Upper lobe of right lung (tissue), 1 donor: ENCODE measurements at regions not wholly inside any gene's neighbourhood (a gene's known extent, or its start where the extent isn't known, plus 50 kb on each side); places are given as distances from the start of the nearest gene placed in this dataset.

Source experiments
- ATAC-seq: fragments of 200-7000 bp; cut with Tn5 transposase; one replicate; pipeline ENCODE4 v1.9.1; 2020; ENCODE audit warnings: mild to moderate bottlenecking, moderate library complexity
- DNase-seq: peaks from one replicate; pipeline ENCODE4 v3.0.0-alpha.2; 2020
- H3K27ac ChIP-seq: fragments of 200-600 bp; one replicate; pipeline ENCODE4 v1.8.0; 2022
- H3K27me3 ChIP-seq: fragments of 200-600 bp; one replicate; pipeline ENCODE4 v1.8.0; 2022; ENCODE audit warnings: mild to moderate bottlenecking
- H3K36me3 ChIP-seq: fragments of 200-600 bp; one replicate; pipeline ENCODE4 v1.8.0; 2022
- H3K4me1 ChIP-seq: fragments of 200-600 bp; one replicate; pipeline ENCODE4 v1.8.0; 2022
- H3K4me3 ChIP-seq: fragments of 200-600 bp; one replicate; pipeline ENCODE4 v1.8.0; 2022; ENCODE audit warnings: mild to moderate bottlenecking
- H3K9me3 ChIP-seq: fragments of 200-600 bp; one replicate; pipeline ENCODE4 v1.8.0; 2022
- CTCF ChIP-seq: fragments of 200-600 bp; IDR thresholded peaks from one replicate; pipeline ENCODE4 v1.8.0; 2022; ENCODE audit warnings: antibody characterized with exemption
- intact Hi-C: fragments of 100-400 bp; cut with DNase I; formaldehyde crosslinking; loops from one replicate; pipeline ENCODE4 v1.11.0; 2022
- donor health status: DM: no; HTN: yes; CAD: no; lungs with severe emphysema.

GRCh38 chr20:61052195-61052750 is 199.8 kb upstream of the CDH4 start:
- no peak overlapping the region for H3K4me3 ChIP-seq
- ATAC-seq (no peak), DNase-seq (no peak)
- no peak overlapping the region for H3K27ac ChIP-seq
- H3K27me3 ChIP-seq = no peaks in the 10 kb centered on the region
- no peaks in the 10 kb centered on the region for H3K9me3 ChIP-seq
- intact Hi-C loops = no loop called here
- no peak for TF ChIP-seq CTCF
- no peaks in the 10 kb centered on the region for H3K36me3 ChIP-seq
- no peaks in the 10 kb centered on the region for H3K4me1 ChIP-seq

DNA sequence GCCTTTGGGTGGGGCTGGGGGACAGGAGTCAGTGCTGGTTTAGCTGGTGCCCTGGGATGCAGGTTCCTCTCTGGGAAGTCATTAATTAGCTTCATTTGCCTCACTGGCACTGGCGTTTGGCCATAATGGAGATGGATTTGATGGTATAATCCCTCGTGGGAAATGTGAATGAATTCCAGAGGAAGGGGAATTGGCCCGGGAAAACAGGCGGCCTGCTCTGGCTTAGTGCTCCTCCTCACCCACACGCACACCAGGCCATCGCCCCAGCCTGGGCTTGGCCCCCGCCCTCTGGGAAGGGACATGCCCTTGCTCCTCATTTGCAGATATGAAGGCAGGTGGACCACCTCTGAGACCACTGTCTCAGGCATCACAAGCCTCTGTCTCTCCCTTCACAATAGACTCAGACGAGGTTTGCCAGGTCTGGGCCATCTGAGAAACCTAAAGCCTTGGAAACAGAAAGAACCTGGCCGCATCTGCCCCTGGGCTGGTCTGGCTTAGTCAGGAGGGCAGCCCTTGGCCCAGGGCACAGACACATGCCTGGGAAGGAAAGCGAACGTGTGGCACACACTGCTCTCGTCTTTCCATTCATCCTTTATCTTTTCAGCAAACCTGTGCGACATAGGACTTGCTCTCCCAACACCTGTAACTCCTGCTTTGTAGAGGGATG is 199.2 kb upstream of the CDH4 start:
- Histone ChIP-seq H3K27me3 (no peaks in the 10 kb centered on the region), H3K4me1 (no peaks in the 10 kb centered on the region), H3K36me3 (no peaks in the 10 kb centered on the region), H3K27ac (no peak overlapping the region), H3K4me3 (no peak overlapping the region), H3K9me3 (no peaks in the 10 kb centered on the region)
- intact Hi-C loops = no loop called here
- ATAC-seq (no peak), DNase-seq (no peak)
- TF ChIP-seq CTCF = no peak

DNA sequence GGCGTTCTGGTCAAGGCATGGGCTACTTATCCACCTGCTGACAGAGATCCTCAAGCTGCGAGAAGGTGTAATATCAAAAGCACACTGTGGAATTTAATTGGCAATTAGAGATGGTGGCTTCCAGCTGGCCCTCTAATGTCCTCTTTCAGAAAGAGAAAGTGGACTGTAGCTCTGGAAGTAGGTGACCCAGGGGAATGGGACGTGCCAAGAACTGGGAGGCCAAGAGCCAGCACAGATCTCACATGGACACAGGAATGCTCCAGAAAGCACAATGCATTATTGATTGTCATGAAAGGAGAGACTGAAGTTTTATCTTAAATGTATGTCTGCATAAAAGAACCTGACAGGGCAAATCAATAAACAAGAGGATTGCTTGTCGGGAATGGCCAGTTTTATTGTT is 198.6 kb upstream of the CDH4 start:
- no peaks in the 10 kb centered on the region for H3K36me3 ChIP-seq
- no peak for TF ChIP-seq CTCF
- no peak for ATAC-seq
- H3K9me3 ChIP-seq = no peaks in the 10 kb centered on the region
- intact Hi-C loops = no loop called here
- no peak overlapping the region for H3K4me3 ChIP-seq
- no peak overlapping the region for H3K27ac ChIP-seq
- H3K4me1 ChIP-seq = no peaks in the 10 kb centered on the region
- DNase-seq = no peak
- no peaks in the 10 kb centered on the region for H3K27me3 ChIP-seq

DNA sequence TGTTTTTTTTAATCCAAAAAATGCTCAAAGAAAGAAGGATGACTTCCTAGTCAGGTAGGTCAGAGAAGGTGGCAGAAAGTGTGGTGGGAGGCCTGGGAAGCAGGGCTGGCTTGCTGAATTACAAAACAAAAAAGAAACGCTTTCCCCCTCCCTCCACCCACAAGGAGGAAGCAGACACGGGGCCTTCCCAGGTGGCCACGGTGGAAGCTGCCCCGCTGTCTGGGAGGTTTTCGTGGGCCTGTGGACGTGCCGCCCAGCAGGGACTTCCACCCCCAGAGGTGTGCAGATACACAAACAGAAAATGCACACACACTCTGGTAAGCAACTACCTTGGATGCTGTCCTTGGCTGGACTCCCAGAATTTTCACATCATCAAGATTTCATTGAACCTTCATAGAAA is 198.2 kb upstream of the CDH4 start:
- no peaks in the 10 kb centered on the region for H3K4me1 ChIP-seq
- no peaks in the 10 kb centered on the region for H3K36me3 ChIP-seq
- H3K9me3 ChIP-seq = no peaks in the 10 kb centered on the region
- intact Hi-C loops = no loop called here
- no peak for DNase-seq
- no peaks in the 10 kb centered on the region for H3K27me3 ChIP-seq
- no peak for TF ChIP-seq CTCF
- ATAC-seq = no peak
- H3K4me3 ChIP-seq = no peak overlapping the region
- no peak overlapping the region for H3K27ac ChIP-seq

DNA sequence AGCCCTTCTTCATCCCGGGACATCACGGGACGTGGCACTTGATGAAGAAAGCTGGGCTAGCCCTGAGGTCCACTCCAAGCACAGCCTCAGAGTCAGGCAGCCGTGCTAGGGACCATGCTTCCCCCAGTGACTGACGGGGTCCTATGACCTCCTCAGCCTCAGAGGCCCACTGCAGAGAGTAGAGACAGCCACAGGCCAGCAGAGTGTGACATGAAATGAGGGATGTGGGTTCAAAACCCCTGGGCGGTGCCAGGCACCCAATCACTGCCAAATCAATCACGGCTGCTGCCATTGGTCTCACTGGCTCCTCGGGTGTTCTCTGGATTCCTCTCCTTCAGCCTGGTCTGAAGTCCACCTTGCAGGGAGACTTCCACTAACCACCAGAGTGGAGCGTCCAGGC is 197.7 kb upstream of the CDH4 start:
- Histone ChIP-seq H3K9me3 (no peaks in the 10 kb centered on the region), H3K27me3 (no peaks in the 10 kb centered on the region), H3K4me1 (no peaks in the 10 kb centered on the region), H3K4me3 (no peak overlapping the region), H3K36me3 (no peaks in the 10 kb centered on the region), H3K27ac (no peak overlapping the region)
- DNase-seq = no peak
- ATAC-seq = no peak
- TF ChIP-seq CTCF = no peak
- intact Hi-C loops = no loop called here
